ENCODE measurements at regions not wholly inside any gene's neighbourhood (a gene's known extent, or its start where the extent isn't known, plus 50 kb on each side); places are given as distances from the start of the nearest gene placed in this dataset.

DNA sequence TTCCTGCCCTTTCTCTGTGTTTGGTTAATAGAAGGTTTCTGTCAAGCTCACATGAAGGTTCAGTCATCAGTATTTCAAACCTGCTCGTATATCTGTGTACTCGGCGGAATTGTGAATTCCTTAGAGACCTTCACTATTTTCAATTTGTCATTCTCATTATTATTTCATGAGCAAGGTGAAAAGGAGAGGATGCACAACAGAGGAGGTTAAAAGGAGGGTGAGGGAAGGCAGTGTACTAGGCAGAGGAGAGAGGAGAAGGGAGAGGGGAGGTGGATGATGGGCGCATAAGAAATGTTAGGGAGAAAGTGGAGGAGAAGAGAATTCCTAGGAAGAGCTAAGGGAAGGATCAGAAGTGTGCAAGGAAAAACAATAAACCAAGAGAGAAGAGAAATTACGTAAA is 185.0 kb upstream of the COBL start:
- H3K27me3 ChIP-seq (ENCODE audit: control insufficient read depth in 1 of 2, insufficient read depth in 2 of 2, low read length in 2 of 2) = no peaks in the 10 kb centered on the region
- no peak overlapping the region for H3K4me3 ChIP-seq (ENCODE audit: low read length)
- Mint-ChIP-seq H3K36me3 (ENCODE audit: low read depth) (no peaks in the 10 kb centered on the region), H3K27me3 (no peaks in the 10 kb centered on the region), H3K9me3 (no peaks in the 10 kb centered on the region), H3K4me3 (no peak overlapping the region), H3K27ac (no peak overlapping the region), H3K4me1 (ENCODE audit: low read depth) (no peaks in the 10 kb centered on the region)
- ATAC-seq (ENCODE audit: poor library complexity) (no peak), DNase-seq (no peak)
- TF ChIP-seq, protein P1, sequence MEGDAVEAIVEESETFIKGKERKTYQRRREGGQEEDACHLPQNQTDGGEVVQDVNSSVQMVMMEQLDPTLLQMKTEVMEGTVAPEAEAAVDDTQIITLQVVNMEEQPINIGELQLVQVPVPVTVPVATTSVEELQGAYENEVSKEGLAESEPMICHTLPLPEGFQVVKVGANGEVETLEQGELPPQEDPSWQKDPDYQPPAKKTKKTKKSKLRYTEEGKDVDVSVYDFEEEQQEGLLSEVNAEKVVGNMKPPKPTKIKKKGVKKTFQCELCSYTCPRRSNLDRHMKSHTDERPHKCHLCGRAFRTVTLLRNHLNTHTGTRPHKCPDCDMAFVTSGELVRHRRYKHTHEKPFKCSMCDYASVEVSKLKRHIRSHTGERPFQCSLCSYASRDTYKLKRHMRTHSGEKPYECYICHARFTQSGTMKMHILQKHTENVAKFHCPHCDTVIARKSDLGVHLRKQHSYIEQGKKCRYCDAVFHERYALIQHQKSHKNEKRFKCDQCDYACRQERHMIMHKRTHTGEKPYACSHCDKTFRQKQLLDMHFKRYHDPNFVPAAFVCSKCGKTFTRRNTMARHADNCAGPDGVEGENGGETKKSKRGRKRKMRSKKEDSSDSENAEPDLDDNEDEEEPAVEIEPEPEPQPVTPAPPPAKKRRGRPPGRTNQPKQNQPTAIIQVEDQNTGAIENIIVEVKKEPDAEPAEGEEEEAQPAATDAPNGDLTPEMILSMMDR (IDR thresholded peaks at IDR 0.05) = no peak
- no peak overlapping the region for H3K27ac ChIP-seq (ENCODE audit: low read depth in 1 of 2, low read length in 2 of 2)
- CTCF ChIA-PET = no interaction called here
- H3K4me1 ChIP-seq (ENCODE audit: insufficient read depth, low read length) = no peaks in the 10 kb centered on the region
- intact Hi-C loops (cut with DNase I, micrococcal nuclease) = no loop called here
- POLR2A ChIA-PET = no interaction called here
- H3K36me3 ChIP-seq (ENCODE audit: insufficient read depth, low read length) = no peaks in the 10 kb centered on the region
- peaks cover 0 to 6% of the 10 kb centered on the region in 2 experiments for H3K9me3 ChIP-seq (ENCODE audit: control insufficient read depth in 1 of 2, insufficient read depth in 1 of 2, low read length in 2 of 2)

DNA sequence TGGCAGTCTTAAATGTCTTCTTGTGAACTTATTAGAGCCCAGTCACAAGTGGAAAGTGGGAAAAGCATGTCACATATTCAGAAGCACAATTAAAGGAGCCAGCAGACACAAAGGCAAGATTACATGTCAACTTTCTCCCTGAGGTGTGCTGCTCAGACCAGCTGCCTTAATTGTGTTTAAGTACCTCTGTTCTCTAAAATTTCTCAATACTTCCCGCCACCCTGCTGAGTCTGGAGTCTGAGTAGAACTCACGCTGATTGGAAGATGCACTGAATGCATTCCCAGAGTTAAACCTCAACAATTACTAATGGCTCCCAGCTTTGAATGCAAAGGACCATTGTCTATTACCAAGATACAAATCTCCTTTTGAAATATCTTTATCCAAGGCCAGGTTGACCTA is 166.4 kb upstream of the COBL start:
- H3K4me3 ChIP-seq (ENCODE audit: low read length) = no peak overlapping the region
- ATAC-seq (ENCODE audit: poor library complexity) = no peak
- no peaks in the 10 kb centered on the region for H3K4me1 Mint-ChIP-seq (ENCODE audit: low read depth)
- TF ChIP-seq, protein P1 (IDR thresholded peaks at IDR 0.05) = no peak
- POLR2A ChIA-PET = no interaction called here
- peaks cover 0 to 27% of the 10 kb centered on the region in 2 experiments for H3K9me3 ChIP-seq (ENCODE audit: control insufficient read depth in 1 of 2, insufficient read depth in 1 of 2, low read length in 2 of 2)
- DNase-seq = no peak
- CTCF ChIA-PET = no interaction called here
- H3K36me3 ChIP-seq (ENCODE audit: insufficient read depth, low read length) = no peaks in the 10 kb centered on the region
- H3K4me3 Mint-ChIP-seq = no peak overlapping the region
- no peaks in the 10 kb centered on the region for H3K36me3 Mint-ChIP-seq (ENCODE audit: low read depth)
- H3K4me1 ChIP-seq (ENCODE audit: insufficient read depth, low read length) = no peaks in the 10 kb centered on the region
- no peak overlapping the region for H3K27ac Mint-ChIP-seq
- H3K27me3 ChIP-seq (ENCODE audit: control insufficient read depth in 1 of 2, insufficient read depth in 2 of 2, low read length in 2 of 2) = no peaks in the 10 kb centered on the region
- H3K27ac ChIP-seq (ENCODE audit: low read depth in 1 of 2, low read length in 2 of 2) = no peak overlapping the region
- H3K27me3 Mint-ChIP-seq = no peaks in the 10 kb centered on the region
- H3K9me3 Mint-ChIP-seq = no peaks in the 10 kb centered on the region
- intact Hi-C loops (cut with DNase I, micrococcal nuclease) = no loop called here

- no peaks in the 10 kb centered on the region for H3K36me3 ChIP-seq (ENCODE audit: insufficient read depth, low read length)
- Mint-ChIP-seq H3K4me3 (no peak overlapping the region), H3K36me3 (ENCODE audit: low read depth) (no peaks in the 10 kb centered on the region), H3K27me3 (no peaks in the 10 kb centered on the region), H3K27ac (no peak overlapping the region), H3K9me3 (no peaks in the 10 kb centered on the region), H3K4me1 (ENCODE audit: low read depth) (no peaks in the 10 kb centered on the region)
- H3K4me3 ChIP-seq (ENCODE audit: low read length) = no peak overlapping the region
- TF ChIP-seq, protein P1 (IDR thresholded peaks at IDR 0.05) = no peak
- DNase-seq (no peak), ATAC-seq (ENCODE audit: poor library complexity) (no peak)
- H3K27ac ChIP-seq (ENCODE audit: low read depth in 1 of 2, low read length in 2 of 2) = no peak overlapping the region
- no peaks in the 10 kb centered on the region for H3K27me3 ChIP-seq (ENCODE audit: control insufficient read depth in 1 of 2, insufficient read depth in 2 of 2, low read length in 2 of 2)
- ChIA-PET CTCF (no interaction called here), POLR2A (no interaction called here)
- no peaks in the 10 kb centered on the region for H3K4me1 ChIP-seq (ENCODE audit: insufficient read depth, low read length)
- peaks cover 0 to 37% of the 10 kb centered on the region in 2 experiments for H3K9me3 ChIP-seq (ENCODE audit: control insufficient read depth in 1 of 2, insufficient read depth in 1 of 2, low read length in 2 of 2)
- intact Hi-C loops (cut with DNase I, micrococcal nuclease) = no loop called here
Measured at GRCh38 chr7:51481421-51481820, 164.8 kb upstream of the COBL start.

All from CD4-positive, alpha-beta T cell (primary cell).